Fibroblast of peridontal ligament (primary cell): ENCODE measurements at regions not wholly inside any gene's neighbourhood (a gene's known extent, or its start where the extent isn't known, plus 50 kb on each side); places are given as distances from the start of the nearest gene placed in this dataset.
"Not testable (repeated sequence)": the region's sequence is repeated elsewhere in the genome, so short reads cannot be mapped to it uniquely, and the experiment has no call there.

Experiments
- DNase-seq: peaks from one replicate; pipeline ENCODE4 v3.0.0-alpha.2; 2010; ENCODE audit errors: extremely low read depth

GRCh38 chr4:164095313-164096110 is 601.0 kb downstream of the TMA16 start:
- DNase-seq: no peak

GRCh38 chr4:164096766-164097518 is 602.5 kb downstream of the TMA16 start:
- no peak for DNase-seq

- not testable (repeated sequence) for DNase-seq
These were observed 606.4 kb downstream of the TMA16 start for GRCh38 chr4:164100741-164101365.

- DNase-seq: no peak
These were observed 614.5 kb downstream of the TMA16 start for GRCh38 chr4:164108971-164109370.

GRCh38 chr4:164109503-164109902 is 615.0 kb downstream of the TMA16 start:
- DNase-seq: no peak

GRCh38 chr4:164115236-164115635 is 620.7 kb downstream of the TMA16 start:
- no peak for DNase-seq

GRCh38 chr4:164116286-164116685 is 621.8 kb downstream of the TMA16 start:
- no peak for DNase-seq

GRCh38 chr4:164134388-164134787 is 619.5 kb upstream of the SMIM31 start:
- no peak for DNase-seq

- DNase-seq: no peak
These were observed 617.7 kb upstream of the SMIM31 start for GRCh38 chr4:164136180-164136616.

- no peak for DNase-seq
These were observed 615.4 kb upstream of the SMIM31 start for GRCh38 chr4:164138521-164138920.

GRCh38 chr4:164139291-164139690 is 614.6 kb upstream of the SMIM31 start:
- no peak for DNase-seq

GRCh38 chr4:164141755-164142375 is 612.1 kb upstream of the SMIM31 start:
- DNase-seq: not testable (repeated sequence)

- no peak for DNase-seq
These were observed 599.5 kb upstream of the SMIM31 start for GRCh38 chr4:164154416-164154815.

GRCh38 chr4:164169591-164169990 is 584.3 kb upstream of the SMIM31 start:
- DNase-seq: no peak

- no peak for DNase-seq
These were observed 576.8 kb upstream of the SMIM31 start for GRCh38 chr4:164177153-164177552.

GRCh38 chr4:164177753-164178152 is 576.2 kb upstream of the SMIM31 start:
- DNase-seq: no peak

GRCh38 chr4:164188236-164188635 is 565.7 kb upstream of the SMIM31 start:
- DNase-seq: no peak

- DNase-seq: no peak
These were observed 561.1 kb upstream of the SMIM31 start for GRCh38 chr4:164192844-164193243.

- DNase-seq: no peak
These were observed 560.3 kb upstream of the SMIM31 start for GRCh38 chr4:164193676-164194075.

GRCh38 chr4:164197556-164197955 is 556.4 kb upstream of the SMIM31 start:
- DNase-seq: no peak

GRCh38 chr4:164203476-164203875 is 550.5 kb upstream of the SMIM31 start:
- DNase-seq: no peak

GRCh38 chr4:164204434-164204833 is 549.5 kb upstream of the SMIM31 start:
- DNase-seq: no peak
